H9 (cell line): ENCODE measurements at regions not wholly inside any gene's neighbourhood (a gene's known extent, or its start where the extent isn't known, plus 50 kb on each side); places are given as distances from the start of the nearest gene placed in this dataset.

Experiments used
- DNase-seq: peaks from one replicate; pipeline ENCODE4 v3.0.0-alpha.2; 2017
- H2AFZ ChIP-seq: one replicate; pipeline ENCODE4 v1.6.1; 2013; ENCODE audit warnings: mild to moderate bottlenecking, low read length, control low read depth, moderate library complexity
- H2AK5ac ChIP-seq: 2 replicates; pipeline ENCODE4 v1.6.1; 2013; ENCODE audit warnings: low read length, control low read depth, mixed read lengths; ENCODE audit not compliant: insufficient read length
- H2BK120ac ChIP-seq: one replicate; pipeline ENCODE4 v1.6.1; 2013; ENCODE audit warnings: low read depth, mild to moderate bottlenecking, low read length, control low read depth, inconsistent platforms; ENCODE audit not compliant: poor library complexity, severe bottlenecking
- H2BK12ac ChIP-seq: 2 replicates; pipeline ENCODE4 v1.6.1; 2013; ENCODE audit warnings: low read length, control low read depth, mixed read lengths, low read depth; ENCODE audit not compliant: insufficient read length
- H2BK15ac ChIP-seq: 2 replicates; pipeline ENCODE4 v1.6.1; 2013; ENCODE audit warnings: low read depth, low read length, control low read depth
- H2BK20ac ChIP-seq: one replicate; pipeline ENCODE4 v1.6.1; 2013; ENCODE audit warnings: low read depth, mild to moderate bottlenecking, low read length, control low read depth, inconsistent platforms; ENCODE audit not compliant: poor library complexity, severe bottlenecking
- H2BK5ac ChIP-seq: 2 replicates; pipeline ENCODE4 v1.6.1; 2013; ENCODE audit warnings: low read length, control low read depth, mixed read lengths; ENCODE audit not compliant: insufficient read length
- H3K14ac ChIP-seq: 2 replicates; pipeline ENCODE4 v1.6.1; 2013; ENCODE audit warnings: low read length, control low read depth; ENCODE audit not compliant: insufficient read depth
- H3K18ac ChIP-seq: 2 replicates; pipeline ENCODE4 v1.6.1; 2013; ENCODE audit warnings: low read depth, mild to moderate bottlenecking, mixed read lengths, low read length, control low read depth; ENCODE audit not compliant: insufficient read length
- H3K23ac ChIP-seq: 2 replicates; pipeline ENCODE4 v1.6.1; 2013; ENCODE audit warnings: low read length, control low read depth, mixed read lengths, low read depth; ENCODE audit not compliant: insufficient read length
- H3K23me2 ChIP-seq: 2 replicates; pipeline ENCODE4 v1.6.1; 2013; ENCODE audit warnings: low read depth, mild to moderate bottlenecking, mixed read lengths, low read length, control low read depth; ENCODE audit not compliant: insufficient read length, poor library complexity, severe bottlenecking
- H3K27ac ChIP-seq: 2 replicates; pipeline ENCODE4 v1.5.1; 2013; ENCODE audit warnings: low read length, control low read depth, mixed read lengths, low read depth; ENCODE audit not compliant: insufficient read length
- H3K27me3 ChIP-seq: 2 replicates; pipeline ENCODE4 v1.6.1; 2013; ENCODE audit warnings: low read length, control low read depth, inconsistent platforms; ENCODE audit not compliant: insufficient read depth
- H3K4ac ChIP-seq: 2 replicates; pipeline ENCODE4 v1.6.1; 2013; ENCODE audit warnings: low read depth, mild to moderate bottlenecking, control low read depth, inconsistent platforms, low read length, moderate library complexity
- H3K4me1 ChIP-seq: 2 replicates; pipeline ENCODE4 v1.6.1; 2013; ENCODE audit warnings: low read length, control low read depth, inconsistent platforms; ENCODE audit not compliant: insufficient read depth
- H3K4me2 ChIP-seq: 2 replicates; pipeline ENCODE4 v1.6.1; 2013; ENCODE audit warnings: low read length, control low read depth, mixed read lengths; ENCODE audit not compliant: insufficient read length, insufficient read depth
- H3K56ac ChIP-seq: 2 replicates; pipeline ENCODE4 v1.6.1; 2013; ENCODE audit warnings: low read depth, mild to moderate bottlenecking, mixed read lengths, low read length, control low read depth; ENCODE audit not compliant: insufficient read length
- H3K79me1 ChIP-seq: 2 replicates; pipeline ENCODE4 v1.6.1; 2013; ENCODE audit warnings: low read depth, mild to moderate bottlenecking, moderate library complexity, low read length, control low read depth, inconsistent platforms; ENCODE audit not compliant: insufficient read depth, poor library complexity, severe bottlenecking
- H3K79me2 ChIP-seq: 2 replicates; pipeline ENCODE4 v1.6.1; 2013; ENCODE audit warnings: low read length, control low read depth, inconsistent platforms; ENCODE audit not compliant: insufficient read depth
- H3K9ac ChIP-seq: 2 replicates; pipeline ENCODE4 v1.6.1; 2013; ENCODE audit warnings: low read length, control low read depth, mixed read lengths; ENCODE audit not compliant: insufficient read length; ENCODE audit errors: extremely low read depth
- H3K9me3 ChIP-seq: one replicate; pipeline ENCODE4 v1.6.1; 2013; ENCODE audit warnings: low read depth, low read length, inconsistent platforms; ENCODE audit not compliant: control insufficient read depth
- H3T11ph ChIP-seq: one replicate; pipeline ENCODE4 v1.6.1; 2013; ENCODE audit warnings: mild to moderate bottlenecking, low read length, control low read depth, inconsistent platforms
- H4K20me1 ChIP-seq: one replicate; pipeline ENCODE4 v1.6.1; 2013; ENCODE audit not compliant: control insufficient read depth, insufficient read length, insufficient read depth
- H4K5ac ChIP-seq: 2 replicates; pipeline ENCODE4 v1.6.1; 2013; ENCODE audit warnings: low read depth, mild to moderate bottlenecking, mixed read lengths, low read length, control low read depth; ENCODE audit not compliant: insufficient read length
- H4K8ac ChIP-seq: replicated peaks from 2 replicates; pipeline ENCODE4 v1.6.1; 2013; ENCODE audit warnings: low read length, control low read depth, mixed read lengths, low read depth; ENCODE audit not compliant: insufficient read length
- H4K91ac ChIP-seq: 2 replicates; pipeline ENCODE4 v1.6.1; 2013; ENCODE audit warnings: low read depth, mild to moderate bottlenecking, moderate library complexity, mixed read lengths, low read length, control low read depth; ENCODE audit not compliant: insufficient read length
- H3K27ac Mint-ChIP-seq, 3 experiments: 2 replicates in 2 of 3; 3 replicates in 1 of 3; pipeline ENCODE4 v1.8.0; 2020 to 2021; ENCODE audit warnings: mixed read lengths in 3 of 3, mild to moderate bottlenecking in 1 of 3, moderate library complexity in 1 of 3
- H3K27me3 Mint-ChIP-seq: 2 replicates; pipeline ENCODE4 v1.8.0; 2021; ENCODE audit warnings: low read depth, mild to moderate bottlenecking, moderate library complexity, mixed read lengths
- H3K36me3 Mint-ChIP-seq, 3 experiments: 2 replicates in 2 of 3; 3 replicates in 1 of 3; pipeline ENCODE4 v1.8.0; 2020 to 2021; ENCODE audit warnings: low read depth in 3 of 3, mixed read lengths in 3 of 3; ENCODE audit not compliant: insufficient read depth in 1 of 3
- H3K4me1 Mint-ChIP-seq, 2 experiments: 2 replicates each; pipeline ENCODE4 v1.8.0; 2020; ENCODE audit warnings: mixed read lengths in 2 of 2
- H3K4me3 Mint-ChIP-seq, 2 experiments: 2 replicates in 1 of 2; 3 replicates in 1 of 2; pipeline ENCODE4 v1.8.0; 2020 to 2021; ENCODE audit warnings: mild to moderate bottlenecking in 2 of 2, mixed read lengths in 2 of 2, moderate library complexity in 1 of 2
- H3K9me3 Mint-ChIP-seq, 2 experiments: 2 replicates in 1 of 2; 3 replicates in 1 of 2; pipeline ENCODE4 v1.8.0; 2020; ENCODE audit warnings: mild to moderate bottlenecking in 2 of 2, mixed read lengths in 2 of 2, moderate library complexity in 1 of 2
- CTCF ChIP-seq: fragments of 200-600 bp; sonication (generic); conservative IDR thresholded peaks from 3 replicates; pipeline ENCODE4 v1.8.0; 2021; ENCODE audit warnings: antibody characterized with exemption, mild to moderate bottlenecking
- WGBS: extraction: QIAGEN DNeasy Blood & Tissue Kit; methylation state at CpG from one replicate; pipeline ENCODE4 v1.1.7; 2013; ENCODE audit warnings: missing lambda C conversion rate, low lambda C conversion rate, mixed read lengths; ENCODE audit not compliant: insufficient read length; ENCODE audit errors: extremely low coverage; 5-methylcytosine and 5-hydroxymethylcytosine counted together

GRCh38 chr1:217032715-217033367, 309.6 kb upstream of the ESRRG start:
- no peak overlapping the region for H2BK12ac ChIP-seq
- H3T11ph ChIP-seq, result no peak overlapping the region
- no peak overlapping the region for H3K56ac ChIP-seq
- no peak overlapping the region for H3K9ac ChIP-seq
- no peak overlapping the region for H4K91ac ChIP-seq
- no peak for DNase-seq
- peaks cover 9 to 12% (median 10%) of the 10 kb centered on the region in 3 experiments for H3K36me3 Mint-ChIP-seq
- no peak overlapping the region for H2AK5ac ChIP-seq
- peaks cover 11 to 13% of the 10 kb centered on the region in 2 experiments for H3K9me3 Mint-ChIP-seq
- H3K4me2 ChIP-seq, result no peak overlapping the region
- H3K23me2 ChIP-seq, result no peaks in the 10 kb centered on the region
- H3K4me3 Mint-ChIP-seq, result no peak overlapping the region
- no peak overlapping the region for H4K5ac ChIP-seq
- TF ChIP-seq CTCF, result no peak
- H3K27ac ChIP-seq, result no peak overlapping the region
- no CpG with 5 or more reads among the region's 4 CpGs for whole genome bisulfite sequencing
- H2AFZ ChIP-seq, result no peak overlapping the region
- no peaks in the 10 kb centered on the region for H3K27me3 Mint-ChIP-seq
- no peak overlapping the region for H2BK20ac ChIP-seq
- H3K18ac ChIP-seq, result no peak overlapping the region
- no peaks in the 10 kb centered on the region for H3K79me1 ChIP-seq
- peaks cover 0 to 3% of the 10 kb centered on the region in 2 experiments; a peak in 1 of 4 replicates for H3K4me1 Mint-ChIP-seq
- H3K23ac ChIP-seq, result no peak overlapping the region
- H3K4me1 ChIP-seq, result no peaks in the 10 kb centered on the region
- H3K9me3 ChIP-seq, result no peaks in the 10 kb centered on the region
- H3K79me2 ChIP-seq, result no peaks in the 10 kb centered on the region
- H3K27ac Mint-ChIP-seq, result no peak overlapping the region
- H3K14ac ChIP-seq, result no peak overlapping the region
- no peak overlapping the region for H2BK15ac ChIP-seq
- H3K4ac ChIP-seq, result no peak overlapping the region
- no peaks in the 10 kb centered on the region for H3K27me3 ChIP-seq
- H4K8ac ChIP-seq, result no peak overlapping the region
- H2BK5ac ChIP-seq, result no peak overlapping the region
- H2BK120ac ChIP-seq, result no peak overlapping the region
- H4K20me1 ChIP-seq, result no peaks in the 10 kb centered on the region
